HEK293T (cell line): ENCODE measurements at regions not wholly inside any gene's neighbourhood (a gene's known extent, or its start where the extent isn't known, plus 50 kb on each side); places are given as distances from the start of the nearest gene placed in this dataset.
"Not testable (repeated sequence)": the region's sequence is repeated elsewhere in the genome, so short reads cannot be mapped to it uniquely, and the experiment has no call there.

Experiments
- CTCF ChIA-PET: fragments of 350-600 bp; formaldehyde crosslinking; extraction: SDS; loops from one replicate; lab custom pipeline; 2021; ENCODE audit warnings: antibody characterized with exemption, inconsistent platforms; lab: Yijun Ruan, JAX
- POLR2A ChIA-PET: fragments of 350-600 bp; formaldehyde crosslinking; extraction: SDS; loops from one replicate; lab custom pipeline; 2020; ENCODE audit warnings: antibody characterized with exemption, inconsistent platforms; lab: Yijun Ruan, JAX
- DNase-seq: peaks from one replicate; pipeline ENCODE4 v3.0.0; 2012; ENCODE audit warnings: mixed read lengths; ENCODE audit errors: extremely low spot score
- ARNT ChIP-seq: fragments of 450-650 bp; IDR thresholded peaks from 2 replicates; pipeline ENCODE4 v1.6.1; 2017; ENCODE audit warnings: mild to moderate bottlenecking
- BHLHE40 ChIP-seq: fragments of 450-650 bp; IDR thresholded peaks from 2 replicates; pipeline ENCODE4 v1.6.1; 2016; ENCODE audit warnings: mild to moderate bottlenecking, moderate library complexity, borderline replicate concordance
- CTBP1 ChIP-seq: fragments of 450-650 bp; IDR thresholded peaks from 2 replicates; pipeline ENCODE4 v1.6.1; 2016; ENCODE audit warnings: borderline replicate concordance
- ELF4 ChIP-seq: fragments of 450-650 bp; IDR thresholded peaks from 2 replicates; pipeline ENCODE4 v1.6.1; 2017; ENCODE audit warnings: antibody characterized with exemption
- FOXA1 ChIP-seq: fragments of 450-650 bp; IDR thresholded peaks from 2 replicates; pipeline ENCODE4 v1.6.1; 2016; ENCODE audit warnings: mild to moderate bottlenecking
- FOXK2 ChIP-seq: fragments of 450-650 bp; IDR thresholded peaks from 2 replicates; pipeline ENCODE4 v1.6.1; 2016; ENCODE audit warnings: mild to moderate bottlenecking
- FOXM1 ChIP-seq: fragments of 450-650 bp; IDR thresholded peaks from 2 replicates; pipeline ENCODE4 v1.6.1; 2017; ENCODE audit warnings: mild to moderate bottlenecking, borderline replicate concordance
- HDGF ChIP-seq: fragments of 450-650 bp; IDR thresholded peaks from 2 replicates; pipeline ENCODE4 v1.6.1; 2017; ENCODE audit warnings: antibody characterized with exemption, borderline replicate concordance
- L3MBTL2 ChIP-seq: fragments of 450-650 bp; conservative IDR thresholded peaks from 2 replicates; pipeline ENCODE4 v1.6.1; 2016; ENCODE audit warnings: mild to moderate bottlenecking
- LEF1 ChIP-seq: fragments of 450-650 bp; IDR thresholded peaks from 2 replicates; pipeline ENCODE4 v1.6.1; 2017; ENCODE audit warnings: mild to moderate bottlenecking, borderline replicate concordance
- NFRKB ChIP-seq: fragments of 450-650 bp; IDR thresholded peaks from 2 replicates; pipeline ENCODE4 v1.6.1; 2016; ENCODE audit warnings: mild to moderate bottlenecking, moderate library complexity
- PKNOX1 ChIP-seq: fragments of 450-650 bp; IDR thresholded peaks from 2 replicates; pipeline ENCODE4 v1.6.1; 2016
- SP1 ChIP-seq: fragments of 450-650 bp; IDR thresholded peaks from 2 replicates; pipeline ENCODE4 v1.6.1; 2017
- SUZ12 ChIP-seq: fragments of 450-650 bp; IDR thresholded peaks from 2 replicates; pipeline ENCODE4 v1.6.1; 2016; ENCODE audit warnings: mild to moderate bottlenecking
- TARDBP ChIP-seq: fragments of 450-650 bp; IDR thresholded peaks from 2 replicates; pipeline ENCODE4 v1.6.1; 2016
- ZNF384 ChIP-seq: fragments of 450-650 bp; IDR thresholded peaks from 2 replicates; pipeline ENCODE4 v1.6.1; 2016

GRCh38 chr1:170803711-170804110 lies 131.6 kb upstream of the MROH9 start:
- POLR2A ChIA-PET = no interaction called here
- CTCF ChIA-PET = no interaction called here
- DNase-seq = no peak
- TF ChIP-seq HDGF (no peak), SP1 (no peak), ELF4 (no peak), PKNOX1 (no peak), ZNF384 (no peak), CTBP1 (no peak), SUZ12 (no peak), FOXM1 (no peak), BHLHE40 (no peak), LEF1 (no peak), NFRKB (no peak), L3MBTL2 (no peak), ARNT (no peak), TARDBP (no peak), FOXK2 (no peak), FOXA1 (no peak)

- POLR2A ChIA-PET = no interaction called here
Measured at GRCh38 chr1:170804419-170804818, 130.9 kb upstream of the MROH9 start.

GRCh38 chr1:170804879-170805278 lies 130.5 kb upstream of the MROH9 start:
- ChIA-PET POLR2A (no interaction called here), CTCF (no interaction called here)
- TF ChIP-seq FOXM1 (no peak), ELF4 (no peak)
- no peak for DNase-seq

More at GRCh38 chr1:170804419-170804818, 130.9 kb upstream of the MROH9 start:
- DNase-seq = no peak
- TF ChIP-seq ZNF384 = no peak
- no peak for TF ChIP-seq SUZ12
- TF ChIP-seq BHLHE40 = no peak
- TF ChIP-seq FOXA1 = no peak
- no peak for TF ChIP-seq PKNOX1
- no peak for TF ChIP-seq SP1
- no peak for TF ChIP-seq TARDBP
- TF ChIP-seq L3MBTL2 = no peak
- TF ChIP-seq FOXM1 = no peak
- no peak for TF ChIP-seq ELF4
- TF ChIP-seq LEF1 = no peak
- no peak for TF ChIP-seq CTBP1
- TF ChIP-seq HDGF = no peak
- no peak for TF ChIP-seq ARNT
- TF ChIP-seq FOXK2 = no peak
- TF ChIP-seq NFRKB = no peak
- CTCF ChIA-PET = no interaction called here

- no peak for DNase-seq
- POLR2A ChIA-PET = no interaction called here
- TF ChIP-seq L3MBTL2 = no peak
- TF ChIP-seq SUZ12 = no peak
- TF ChIP-seq HDGF = no peak
- TF ChIP-seq FOXA1 = no peak
- TF ChIP-seq ARNT = no peak
- CTCF ChIA-PET = no interaction called here
Measured at GRCh38 chr1:170806961-170807360, 128.4 kb upstream of the MROH9 start.

GRCh38 chr1:170807432-170807831 lies 127.9 kb upstream of the MROH9 start:
- TF ChIP-seq FOXK2 (no peak), TARDBP (no peak), NFRKB (no peak), ELF4 (no peak), CTBP1 (no peak), SP1 (no peak), L3MBTL2 (no peak), SUZ12 (no peak), FOXA1 (no peak)
- ChIA-PET POLR2A (no interaction called here), CTCF (no interaction called here)
- no peak for DNase-seq

- CTCF ChIA-PET = no interaction called here
- DNase-seq = no peak
- POLR2A ChIA-PET = no interaction called here
- TF ChIP-seq ELF4 (no peak), SUZ12 (no peak), TARDBP (no peak), L3MBTL2 (no peak), LEF1 (no peak), SP1 (no peak), NFRKB (no peak), PKNOX1 (no peak), ARNT (no peak), BHLHE40 (no peak), FOXK2 (no peak), HDGF (no peak), FOXM1 (no peak), ZNF384 (no peak), CTBP1 (no peak), FOXA1 (no peak)
Measured at GRCh38 chr1:170808216-170808885, 127.0 kb upstream of the MROH9 start.

- POLR2A ChIA-PET, DNase-seq, CTCF ChIA-PET: not testable (repeated sequence)
Measured at GRCh38 chr1:170811013-170811412, 124.3 kb upstream of the MROH9 start.
